Type B pancreatic cell (in vitro differentiated cells): ENCODE measurements at regions not wholly inside any gene's neighbourhood (a gene's known extent, or its start where the extent isn't known, plus 50 kb on each side); places are given as distances from the start of the nearest gene placed in this dataset.

ENCODE experiments used
- DNase-seq: peaks from one replicate; pipeline ENCODE4 v3.0.0; 2021; ENCODE audit warnings: mixed read lengths; ENCODE audit not compliant: unreplicated experiment; ENCODE audit errors: extremely low spot score
- H3K27ac Mint-ChIP-seq: 2 replicates; pipeline ENCODE4 v1.8.0; 2021; ENCODE audit warnings: mild to moderate bottlenecking, mixed read lengths
- H3K27me3 Mint-ChIP-seq: 2 replicates; pipeline ENCODE4 v1.8.0; 2021; ENCODE audit warnings: mixed read lengths
- H3K36me3 Mint-ChIP-seq: 2 replicates; pipeline ENCODE4 v1.8.0; 2021; ENCODE audit warnings: mixed read lengths
- H3K4me1 Mint-ChIP-seq: one replicate; pipeline ENCODE4 v1.8.0; 2021; ENCODE audit warnings: mixed read lengths; ENCODE audit not compliant: unreplicated experiment
- H3K4me3 Mint-ChIP-seq: 2 replicates; pipeline ENCODE4 v1.8.0; 2021; ENCODE audit warnings: mild to moderate bottlenecking, mixed read lengths
- H3K9me3 Mint-ChIP-seq: 2 replicates; pipeline ENCODE4 v1.8.0; 2021; ENCODE audit warnings: mixed read lengths
- CTCF ChIP-seq: fragments of 200-600 bp; sonication (generic); conservative IDR thresholded peaks from 2 replicates; pipeline ENCODE4 v1.5.0; 2021; ENCODE audit warnings: antibody characterized with exemption, mild to moderate bottlenecking

- H3K36me3 Mint-ChIP-seq = no peaks in the 10 kb centered on the region
- H3K27me3 Mint-ChIP-seq = no peaks in the 10 kb centered on the region
- H3K4me1 Mint-ChIP-seq = no peaks in the 10 kb centered on the region
- DNase-seq = no peak
- TF ChIP-seq CTCF = no peak
- peaks cover 3% of the 10 kb centered on the region for H3K9me3 Mint-ChIP-seq
- no peak overlapping the region for H3K4me3 Mint-ChIP-seq
- H3K27ac Mint-ChIP-seq = no peak overlapping the region
These were observed 625.8 kb upstream of the ADGRL2 start for GRCh38 chr1:81174811-81175476.

GRCh38 chr1:81174052-81174451 is 626.7 kb upstream of the ADGRL2 start:
- DNase-seq = no peak
- no peak overlapping the region for H3K27ac Mint-ChIP-seq
- no peaks in the 10 kb centered on the region for H3K4me1 Mint-ChIP-seq
- peaks cover 3% of the 10 kb centered on the region for H3K9me3 Mint-ChIP-seq
- no peaks in the 10 kb centered on the region for H3K36me3 Mint-ChIP-seq
- no peak for TF ChIP-seq CTCF
- H3K4me3 Mint-ChIP-seq = no peak overlapping the region
- H3K27me3 Mint-ChIP-seq = no peaks in the 10 kb centered on the region

- H3K4me1 Mint-ChIP-seq = no peaks in the 10 kb centered on the region
- no peak overlapping the region for H3K4me3 Mint-ChIP-seq
- no peak for TF ChIP-seq CTCF
- peaks cover 3% of the 10 kb centered on the region for H3K9me3 Mint-ChIP-seq
- H3K36me3 Mint-ChIP-seq = no peaks in the 10 kb centered on the region
- no peaks in the 10 kb centered on the region for H3K27me3 Mint-ChIP-seq
- no peak overlapping the region for H3K27ac Mint-ChIP-seq
- DNase-seq = no peak
These were observed 628.3 kb upstream of the ADGRL2 start for GRCh38 chr1:81172483-81172882.

- Mint-ChIP-seq H3K9me3 (no peaks in the 10 kb centered on the region), H3K4me1 (no peaks in the 10 kb centered on the region), H3K36me3 (no peaks in the 10 kb centered on the region), H3K27ac (no peak overlapping the region), H3K27me3 (no peaks in the 10 kb centered on the region), H3K4me3 (no peak overlapping the region)
- no peak for TF ChIP-seq CTCF
- DNase-seq = no peak
These were observed 630.0 kb upstream of the ADGRL2 start for GRCh38 chr1:81170721-81171120.

GRCh38 chr1:81165963-81166362 is 634.8 kb upstream of the ADGRL2 start:
- Mint-ChIP-seq H3K36me3 (no peaks in the 10 kb centered on the region), H3K27ac (no peak overlapping the region), H3K27me3 (no peaks in the 10 kb centered on the region), H3K9me3 (peaks cover 7% of the 10 kb centered on the region), H3K4me1 (no peaks in the 10 kb centered on the region), H3K4me3 (no peak overlapping the region)
- no peak for DNase-seq
- no peak for TF ChIP-seq CTCF

GRCh38 chr1:81160696-81161095 is 640.0 kb upstream of the ADGRL2 start:
- no peak for TF ChIP-seq CTCF
- no peaks in the 10 kb centered on the region for H3K27me3 Mint-ChIP-seq

More at GRCh38 chr1:81160696-81161095, 640.0 kb upstream of the ADGRL2 start:
- peaks cover 21% of the 10 kb centered on the region for H3K4me1 Mint-ChIP-seq
- H3K9me3 Mint-ChIP-seq = peaks cover 7% of the 10 kb centered on the region
- no peak overlapping the region for H3K4me3 Mint-ChIP-seq
- no peak for DNase-seq
- H3K36me3 Mint-ChIP-seq = no peaks in the 10 kb centered on the region
- no peak overlapping the region for H3K27ac Mint-ChIP-seq
